MCF 10A (cell line): ENCODE measurements at regions not wholly inside any gene's neighbourhood (a gene's known extent, or its start where the extent isn't known, plus 50 kb on each side); places are given as distances from the start of the nearest gene placed in this dataset.

Source experiments
- BruUV-seq: library from RNA; stranded (reverse); fragments of 400-500 nt; replicated peaks from 2 replicates; lab custom pipeline; 2021; lab: Mats Ljungman, UMichigan
- CTCF ChIA-PET: fragments of 300-600 bp; sonication (Branson Sonifier 250); formaldehyde crosslinking; extraction: SDS; loops from one replicate; lab custom pipeline; 2021; ENCODE audit warnings: antibody characterized with exemption, inconsistent platforms; lab: Yijun Ruan, JAX
- POLR2A ChIA-PET: fragments of 300-600, 350-650 bp; sonication (Branson Sonifier 250); formaldehyde crosslinking; extraction: SDS; loops from one replicate; lab custom pipeline; 2020; ENCODE audit warnings: antibody characterized with exemption, inconsistent platforms; lab: Yijun Ruan, JAX
- DNase-seq: peaks from one replicate; pipeline ENCODE4 v3.0.0-alpha.2; 2018; ENCODE audit not compliant: unreplicated experiment
- H3K27ac Mint-ChIP-seq: one replicate; pipeline ENCODE4 v1.8.0; 2022; ENCODE audit warnings: mild to moderate bottlenecking, low read depth, mixed read lengths; ENCODE audit not compliant: unreplicated experiment
- H3K27me3 Mint-ChIP-seq: one replicate; pipeline ENCODE4 v1.8.0; 2022; ENCODE audit warnings: mixed read lengths; ENCODE audit not compliant: insufficient read depth, unreplicated experiment
- H3K36me3 Mint-ChIP-seq: one replicate; pipeline ENCODE4 v1.8.0; 2022; ENCODE audit warnings: mild to moderate bottlenecking, moderate library complexity, mixed read lengths; ENCODE audit not compliant: insufficient read depth, unreplicated experiment
- H3K4me1 Mint-ChIP-seq: one replicate; pipeline ENCODE4 v1.8.0; 2022; ENCODE audit warnings: mixed read lengths; ENCODE audit not compliant: insufficient read depth, unreplicated experiment
- H3K4me3 Mint-ChIP-seq: one replicate; pipeline ENCODE4 v1.8.0; 2022; ENCODE audit warnings: mild to moderate bottlenecking, moderate library complexity, mixed read lengths; ENCODE audit not compliant: unreplicated experiment
- H3K9me3 Mint-ChIP-seq: one replicate; pipeline ENCODE4 v1.8.0; 2022; ENCODE audit warnings: mixed read lengths; ENCODE audit not compliant: unreplicated experiment
- intact Hi-C: fragments of 100-400 bp; cut with micrococcal nuclease; formaldehyde crosslinking; loops from 2 replicates; pipeline ENCODE4 v1.14.1; 2022
- TF ChIP-seq, protein P1 (sequence below): fragments of 200-600 bp; IDR thresholded peaks from one replicate; pipeline ENCODE4 v1.8.0; 2022; ENCODE audit warnings: antibody characterized with exemption, mild to moderate bottlenecking; ENCODE audit not compliant: unreplicated experiment

DNA sequence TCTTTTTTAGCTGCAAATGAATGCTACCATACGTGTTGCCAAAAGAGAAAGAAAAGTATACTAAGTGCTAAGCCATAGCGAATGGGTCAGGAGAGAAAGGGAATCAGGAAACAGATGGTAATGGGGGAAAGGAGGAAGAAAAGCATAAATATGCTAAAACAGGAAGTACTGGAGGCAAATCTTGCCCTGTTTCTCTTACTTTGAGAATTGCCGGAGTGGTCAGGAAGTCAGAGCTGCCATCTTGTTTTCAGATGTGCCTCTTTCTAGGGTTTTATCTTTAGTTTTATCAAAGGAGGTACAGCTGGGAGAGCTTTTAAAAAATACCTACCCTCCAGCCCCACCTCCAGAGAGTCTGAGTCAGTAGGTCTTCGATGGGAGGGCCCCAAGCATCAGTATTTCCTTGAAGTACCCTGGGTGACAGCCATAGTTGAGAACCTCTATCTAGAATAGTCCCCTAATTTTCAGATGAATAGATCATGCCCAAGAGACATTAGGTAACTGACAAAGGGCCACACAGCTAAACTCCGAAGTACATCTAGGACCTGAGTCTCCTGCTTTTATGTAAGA is 193.3 kb downstream of the CLIC5 start:
- ChIA-PET CTCF (no interaction called here), POLR2A (no interaction called here)
- no peaks in the 10 kb centered on the region for H3K9me3 Mint-ChIP-seq
- BruUV-seq, result no TSS peak
- H3K27me3 Mint-ChIP-seq, result no peaks in the 10 kb centered on the region
- no peak overlapping the region for H3K27ac Mint-ChIP-seq
- no peaks in the 10 kb centered on the region for H3K4me1 Mint-ChIP-seq
- TF ChIP-seq, protein P1, sequence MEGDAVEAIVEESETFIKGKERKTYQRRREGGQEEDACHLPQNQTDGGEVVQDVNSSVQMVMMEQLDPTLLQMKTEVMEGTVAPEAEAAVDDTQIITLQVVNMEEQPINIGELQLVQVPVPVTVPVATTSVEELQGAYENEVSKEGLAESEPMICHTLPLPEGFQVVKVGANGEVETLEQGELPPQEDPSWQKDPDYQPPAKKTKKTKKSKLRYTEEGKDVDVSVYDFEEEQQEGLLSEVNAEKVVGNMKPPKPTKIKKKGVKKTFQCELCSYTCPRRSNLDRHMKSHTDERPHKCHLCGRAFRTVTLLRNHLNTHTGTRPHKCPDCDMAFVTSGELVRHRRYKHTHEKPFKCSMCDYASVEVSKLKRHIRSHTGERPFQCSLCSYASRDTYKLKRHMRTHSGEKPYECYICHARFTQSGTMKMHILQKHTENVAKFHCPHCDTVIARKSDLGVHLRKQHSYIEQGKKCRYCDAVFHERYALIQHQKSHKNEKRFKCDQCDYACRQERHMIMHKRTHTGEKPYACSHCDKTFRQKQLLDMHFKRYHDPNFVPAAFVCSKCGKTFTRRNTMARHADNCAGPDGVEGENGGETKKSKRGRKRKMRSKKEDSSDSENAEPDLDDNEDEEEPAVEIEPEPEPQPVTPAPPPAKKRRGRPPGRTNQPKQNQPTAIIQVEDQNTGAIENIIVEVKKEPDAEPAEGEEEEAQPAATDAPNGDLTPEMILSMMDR, result no peak
- H3K36me3 Mint-ChIP-seq, result peaks cover 5% of the 10 kb centered on the region
- no peak overlapping the region for H3K4me3 Mint-ChIP-seq
- no peak for DNase-seq
- intact Hi-C loops, result no loop called here

DNA sequence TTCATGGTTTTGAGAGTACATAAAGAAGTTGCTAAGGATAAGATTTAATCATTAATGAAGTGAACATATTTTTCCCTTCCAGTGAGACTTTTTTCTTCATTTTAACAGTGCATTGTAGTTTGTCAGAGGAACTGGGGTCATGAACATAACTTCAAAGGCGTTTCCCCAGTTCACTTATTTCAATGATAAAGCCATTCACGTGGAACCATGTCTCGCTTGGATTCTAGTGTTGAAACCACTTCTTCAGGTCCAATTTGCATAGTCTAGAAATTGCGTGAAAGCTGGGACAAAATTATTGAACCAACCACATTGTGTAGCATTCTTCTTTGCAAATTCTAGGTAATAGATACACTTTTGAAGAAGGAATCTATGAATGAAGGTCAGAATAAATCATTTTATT is 197.0 kb downstream of the CLIC5 start:
- no peaks in the 10 kb centered on the region for H3K9me3 Mint-ChIP-seq
- POLR2A ChIA-PET, result no interaction called here
- CTCF ChIA-PET, result no interaction called here

DNA sequence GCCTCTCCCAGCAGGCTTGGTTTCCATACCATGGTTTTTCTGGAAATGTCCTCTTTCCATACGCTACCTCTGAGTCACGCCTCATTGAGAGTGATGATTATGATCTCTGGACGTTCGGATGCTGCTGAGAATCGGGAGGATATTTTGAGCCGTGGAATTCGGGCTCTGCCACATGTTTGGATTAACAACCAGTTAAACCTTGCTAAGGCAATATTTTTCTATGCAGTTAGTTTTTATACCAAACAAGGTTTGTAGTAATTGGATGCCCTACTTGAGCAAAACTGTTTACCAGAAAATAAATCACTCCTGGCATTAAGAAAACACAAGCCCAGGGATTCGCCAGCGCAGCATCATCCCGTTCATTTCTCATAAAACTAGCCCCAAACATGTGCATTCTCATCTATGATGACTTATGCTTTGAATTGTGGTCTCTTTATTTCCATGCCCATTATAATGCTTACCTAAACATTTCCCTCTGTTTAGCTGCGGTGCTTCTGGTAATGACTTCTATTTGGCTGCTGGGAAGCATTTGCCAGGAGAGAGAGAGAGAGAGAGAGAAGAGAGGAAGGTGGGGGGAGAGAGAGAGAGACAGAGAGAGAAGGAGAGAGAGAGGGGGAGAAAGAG is 198.9 kb downstream of the CLIC5 start:
- no TSS peak for BruUV-seq
- H3K27ac Mint-ChIP-seq, result no peak overlapping the region
- no peak for DNase-seq
- peaks cover 12% of the 10 kb centered on the region for H3K36me3 Mint-ChIP-seq
- H3K4me1 Mint-ChIP-seq, result no peaks in the 10 kb centered on the region
- peaks cover 5% of the 10 kb centered on the region for H3K27me3 Mint-ChIP-seq
- ChIA-PET POLR2A (no interaction called here), CTCF (no interaction called here)
- intact Hi-C loops, result no loop called here
- H3K9me3 Mint-ChIP-seq, result no peaks in the 10 kb centered on the region
- TF ChIP-seq, protein P1, result no peak
- no peak overlapping the region for H3K4me3 Mint-ChIP-seq

More for the DNA sequence above, 197.0 kb downstream of the CLIC5 start:
- H3K27me3 Mint-ChIP-seq, result no peaks in the 10 kb centered on the region
- no peak for DNase-seq
- no peaks in the 10 kb centered on the region for H3K4me1 Mint-ChIP-seq
- no peak overlapping the region for H3K4me3 Mint-ChIP-seq
- intact Hi-C loops, result no loop called here
- peaks cover 12% of the 10 kb centered on the region for H3K36me3 Mint-ChIP-seq
- TF ChIP-seq, protein P1, result no peak
- no peak overlapping the region for H3K27ac Mint-ChIP-seq
- no TSS peak for BruUV-seq

DNA sequence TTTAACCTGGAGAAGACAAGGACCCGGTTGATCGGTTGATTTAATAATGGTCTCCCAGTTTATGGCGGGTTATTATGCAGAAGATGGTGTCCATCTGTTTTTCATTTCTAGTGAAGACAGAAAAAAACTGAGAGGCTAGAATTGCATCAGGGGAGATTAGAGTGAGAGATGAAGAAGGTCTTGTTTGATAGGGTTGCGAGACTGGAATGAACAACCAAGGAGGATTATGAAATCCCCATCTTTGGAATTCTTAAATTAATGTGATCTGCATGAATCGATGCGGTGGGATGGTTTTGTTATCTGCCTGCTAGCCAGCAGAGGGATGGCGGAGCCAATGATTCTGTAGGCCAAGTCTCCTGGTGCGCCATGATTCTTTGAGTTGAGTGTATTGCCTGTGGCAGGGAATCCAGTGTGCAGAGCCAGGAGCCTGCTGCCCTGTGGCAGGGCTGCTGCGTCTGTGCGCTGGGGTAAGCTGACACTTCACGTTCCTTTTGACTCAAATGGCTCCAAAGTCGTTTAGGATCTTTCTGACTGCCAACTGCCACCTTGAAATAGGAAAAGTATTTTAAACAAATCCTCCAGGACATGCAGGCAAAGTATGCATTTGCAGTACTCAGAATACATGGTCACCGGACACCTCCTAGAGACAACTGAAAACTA is 200.1 kb downstream of the CLIC5 start:
- Mint-ChIP-seq H3K36me3 (peaks cover 12% of the 10 kb centered on the region), H3K4me3 (no peak overlapping the region), H3K27me3 (peaks cover 13% of the 10 kb centered on the region), H3K4me1 (no peaks in the 10 kb centered on the region), H3K9me3 (no peaks in the 10 kb centered on the region), H3K27ac (no peak overlapping the region)
- TF ChIP-seq, protein P1, result no peak
- ChIA-PET POLR2A (no interaction called here), CTCF (no interaction called here)
- DNase-seq, result no peak
- no TSS peak for BruUV-seq
- intact Hi-C loops, result no loop called here
